Tibial nerve (tissue), 4 donors: ENCODE measurements at regions not wholly inside any gene's neighbourhood (a gene's known extent, or its start where the extent isn't known, plus 50 kb on each side); places are given as distances from the start of the nearest gene placed in this dataset.

ENCODE experiments used
- DNase-seq, 2 donors: peaks; one replicate each; pipeline ENCODE4 v3.0.0-alpha.2; 2019; ENCODE audit warnings: low spot score in 2 of 2
- H3K27ac ChIP-seq, 4 donors: fragments of 200-600 bp; sonication (generic) in 3 of 4; one replicate each; pipeline ENCODE4 v1.5.1; 2017 to 2019; ENCODE audit warnings: mild to moderate bottlenecking in 1 of 4
- H3K27me3 ChIP-seq, 2 donors: fragments of 200-600 bp; sonication (generic) in 1 of 2; one replicate each; pipeline versions ENCODE4 v1.5.1 to v1.6.0; 2017 to 2019
- H3K36me3 ChIP-seq, 3 donors: fragments of 200-600 bp; sonication (generic); one replicate each; pipeline ENCODE4 v1.5.1; 2018 to 2019
- H3K4me1 ChIP-seq, 4 donors: fragments of 200-600 bp; sonication (generic) in 3 of 4; one replicate each; pipeline ENCODE4 v1.5.1; 2017 to 2019
- H3K4me3 ChIP-seq, 4 donors: fragments of 200-600 bp; sonication (generic) in 3 of 4; one replicate each; pipeline ENCODE4 v1.5.1; 2017 to 2019; ENCODE audit warnings: mild to moderate bottlenecking in 1 of 4, moderate library complexity in 1 of 4
- H3K9me3 ChIP-seq, 4 donors: fragments of 200-600 bp; sonication (generic) in 3 of 4; one replicate each; pipeline ENCODE4 v1.5.1; 2017 to 2019
- CTCF ChIP-seq, 5 experiments: fragments of 200-600 bp in 3 of 5; fragments of 450-650 bp in 2 of 5; sonication (generic) in 3 of 5; IDR thresholded peaks; one replicate each; pipeline ENCODE4 v1.5.1; 2016 to 2019; ENCODE audit warnings: antibody characterized with exemption in 5 of 5, mild to moderate bottlenecking in 3 of 5, moderate library complexity in 2 of 5
- EP300 ChIP-seq, 2 donors: sonication (generic); formaldehyde crosslinking; IDR thresholded peaks; one replicate each; pipeline ENCODE4 v1.6.1; 2017; ENCODE audit warnings: antibody characterized with exemption in 2 of 2, mild to moderate bottlenecking in 1 of 2
- POLR2A ChIP-seq, 2 donors: fragments of 450-650 bp; IDR thresholded peaks; one replicate each; pipeline ENCODE4 v1.6.1; 2017; ENCODE audit warnings: antibody characterized with exemption in 2 of 2, mild to moderate bottlenecking in 2 of 2, moderate library complexity in 2 of 2
- WGBS, 2 donors: methylation state at CpG; one replicate each; pipeline ENCODE4 v1.1.5; 2018; 5-methylcytosine and 5-hydroxymethylcytosine counted together

GRCh38 chr3:83581546-83581945 is 1377.2 kb upstream of the CADM2 start:
- H3K4me3 ChIP-seq = no peak overlapping the region
- H3K27me3 ChIP-seq = no peaks in the 10 kb centered on the region
- H3K27ac ChIP-seq = no peak overlapping the region
- WGBS, 2 donors = 78 to 80% methylated on average over 3 of the region's 3 CpGs
- no peaks in the 10 kb centered on the region for H3K9me3 ChIP-seq
- TF ChIP-seq CTCF (IDR thresholded peaks at IDR 0.05) = no peak
- TF ChIP-seq POLR2A (IDR thresholded peaks at IDR 0.05) = no peak
- no peak for TF ChIP-seq EP300 (IDR thresholded peaks at IDR 0.05)
- no peak for DNase-seq
- H3K36me3 ChIP-seq = no peaks in the 10 kb centered on the region
- H3K4me1 ChIP-seq = no peaks in the 10 kb centered on the region

GRCh38 chr3:83601704-83602103 is 1357.1 kb upstream of the CADM2 start:
- DNase-seq = no peak
- no peak for TF ChIP-seq CTCF (IDR thresholded peaks at IDR 0.05)
- TF ChIP-seq EP300 (IDR thresholded peaks at IDR 0.05) = no peak
- TF ChIP-seq POLR2A (IDR thresholded peaks at IDR 0.05) = no peak

GRCh38 chr3:83622526-83622925 is 1336.3 kb upstream of the CADM2 start:
- no peak for DNase-seq
- Histone ChIP-seq H3K27me3 (no peaks in the 10 kb centered on the region), H3K9me3 (no peaks in the 10 kb centered on the region), H3K27ac (no peak overlapping the region), H3K4me1 (no peaks in the 10 kb centered on the region), H3K4me3 (no peak overlapping the region), H3K36me3 (no peaks in the 10 kb centered on the region)
- 45 to 53% methylated on average over 2 of the region's 2 CpGs for WGBS, 2 donors
- TF ChIP-seq EP300 (IDR thresholded peaks at IDR 0.05) (no peak), CTCF (IDR thresholded peaks at IDR 0.05) (no peak), POLR2A (IDR thresholded peaks at IDR 0.05) (no peak)

More at GRCh38 chr3:83601704-83602103, 1357.1 kb upstream of the CADM2 start:
- Histone ChIP-seq H3K27ac (no peak overlapping the region), H3K9me3 (no peaks in the 10 kb centered on the region), H3K36me3 (no peaks in the 10 kb centered on the region), H3K4me3 (no peak overlapping the region), H3K27me3 (no peaks in the 10 kb centered on the region), H3K4me1 (no peaks in the 10 kb centered on the region)
- 68 to 79% methylated on average over 2 of the region's 2 CpGs for WGBS, 2 donors

- Histone ChIP-seq H3K4me1 (no peaks in the 10 kb centered on the region), H3K27ac (no peak overlapping the region), H3K36me3 (no peaks in the 10 kb centered on the region), H3K27me3 (no peaks in the 10 kb centered on the region), H3K9me3 (no peaks in the 10 kb centered on the region), H3K4me3 (no peak overlapping the region)
- TF ChIP-seq POLR2A (IDR thresholded peaks at IDR 0.05) = no peak
- no peak for TF ChIP-seq CTCF (IDR thresholded peaks at IDR 0.05)
- TF ChIP-seq EP300 (IDR thresholded peaks at IDR 0.05) = no peak
- DNase-seq = no peak
- 62 to 79% methylated on average over 1 of the region's 1 CpG for WGBS, 2 donors
Measured at GRCh38 chr3:83625261-83625660, 1333.5 kb upstream of the CADM2 start.

GRCh38 chr3:83628471-83628870 is 1330.3 kb upstream of the CADM2 start:
- DNase-seq = no peak
- H3K27ac ChIP-seq = no peak overlapping the region
- H3K9me3 ChIP-seq = no peaks in the 10 kb centered on the region
- no peak for TF ChIP-seq EP300 (IDR thresholded peaks at IDR 0.05)
- TF ChIP-seq CTCF (IDR thresholded peaks at IDR 0.05) = no peak
- no peak for TF ChIP-seq POLR2A (IDR thresholded peaks at IDR 0.05)
- H3K27me3 ChIP-seq = no peaks in the 10 kb centered on the region
- no peaks in the 10 kb centered on the region for H3K36me3 ChIP-seq
- WGBS, 2 donors = 93 to 98% methylated on average over 1 of the region's 1 CpG
- H3K4me3 ChIP-seq = no peak overlapping the region
- no peaks in the 10 kb centered on the region for H3K4me1 ChIP-seq
